Keratinocyte (primary cell): ENCODE measurements at regions not wholly inside any gene's neighbourhood (a gene's known extent, or its start where the extent isn't known, plus 50 kb on each side); places are given as distances from the start of the nearest gene placed in this dataset.

Source experiments
- CTCF ChIP-seq, 3 experiments: IDR thresholded peaks in 1 of 3; conservative IDR thresholded peaks in 1 of 3; optimal IDR thresholded peaks in 1 of 3; 2 replicates in 2 of 3; 3 replicates in 1 of 3; pipeline versions ENCODE3 to v1.5.1; 2011; ENCODE audit warnings: low read length in 3 of 3, mild to moderate bottlenecking in 3 of 3, moderate library complexity in 2 of 3, control low read depth in 1 of 3, inconsistent platforms in 1 of 3; ENCODE audit not compliant: insufficient read depth in 2 of 3; ENCODE audit errors: extremely low read depth in 1 of 3
- EZH2 ChIP-seq: IDR thresholded peaks from one replicate; pipeline ENCODE4 v1.6.1; 2012; ENCODE audit warnings: inconsistent platforms, mild to moderate bottlenecking, low read length, moderate library complexity

GRCh38 chr4:116926631-116927295 lies 158.6 kb downstream of the TRAM1L1 start:
- TF ChIP-seq EZH2 (no peak), CTCF (optimal IDR thresholded peaks at IDR 0.05 in 1 of 3, IDR thresholded peaks at IDR 0.05 in 1 of 3, conservative IDR thresholded peaks at IDR 0.05 in 1 of 3; ENCODE audit: extremely low read depth in 1 of 3, insufficient read depth in 2 of 3, low read length in 3 of 3) (peak in 1 of 3 experiments; percentile 20)
